ENCODE measurements at regions not wholly inside any gene's neighbourhood (a gene's known extent, or its start where the extent isn't known, plus 50 kb on each side); places are given as distances from the start of the nearest gene placed in this dataset.

DNA sequence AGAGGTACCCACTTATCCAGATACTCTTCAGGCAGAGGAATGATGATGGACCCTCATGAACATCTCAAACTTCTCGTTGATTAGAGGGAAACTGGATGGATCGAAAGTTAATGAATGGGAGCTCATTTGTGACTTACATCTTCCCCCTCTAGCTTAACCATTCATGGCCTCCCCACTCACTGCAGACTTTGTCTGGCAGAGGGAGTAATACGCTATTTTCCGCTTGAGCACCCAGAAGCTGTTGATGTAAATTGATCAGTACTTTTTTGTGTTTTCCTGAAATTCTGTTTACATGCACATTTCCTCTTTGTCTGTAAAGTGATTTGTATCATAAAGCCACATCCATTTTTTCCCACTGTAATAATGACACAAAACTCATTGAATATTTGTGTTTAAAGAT, 239.1 kb upstream of the RBFOX1 start:
- H3K27me3 Mint-ChIP-seq (ENCODE audit: low read depth) = peaks cover 29% of the 10 kb centered on the region

DNA sequence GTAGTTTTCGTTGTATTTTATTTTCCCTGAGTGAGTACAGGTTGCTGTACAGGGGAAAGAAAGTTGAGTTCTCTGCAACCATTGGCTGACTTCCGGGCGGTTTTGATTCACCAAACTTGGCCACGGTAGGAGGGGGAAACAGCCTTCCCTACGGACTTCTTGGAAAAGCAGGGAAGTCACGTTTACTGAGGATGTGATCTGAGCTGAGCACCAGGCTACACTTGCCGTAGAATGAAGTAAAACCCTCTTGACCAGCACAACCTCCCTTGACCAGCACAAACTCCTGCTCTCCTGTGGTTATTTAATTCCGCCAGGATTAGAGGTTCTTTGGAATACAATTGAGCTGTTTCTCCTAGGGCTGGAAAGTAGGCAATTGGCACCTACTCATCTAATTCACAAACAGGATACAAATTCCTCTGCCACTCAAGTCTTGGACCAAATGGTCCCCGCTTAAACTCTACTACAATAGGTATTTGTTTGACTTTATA, 242.0 kb upstream of the RBFOX1 start:
- Mint-ChIP-seq H3K4me3 (no peak overlapping the region), H3K4me1 (no peaks in the 10 kb centered on the region), H3K36me3 (no peaks in the 10 kb centered on the region), H3K27me3 (ENCODE audit: low read depth) (peaks cover 51% of the 10 kb centered on the region), H3K27ac (no peak overlapping the region), H3K9me3 (no peaks in the 10 kb centered on the region)
- no peak for TF ChIP-seq CTCF (IDR thresholded peaks at IDR 0.05; ENCODE audit: unreplicated experiment)
- DNase-seq (ENCODE audit: low spot score in 2 of 2, unreplicated experiment in 2 of 2) = no peak

More for the DNA sequence above, 239.1 kb upstream of the RBFOX1 start:
- TF ChIP-seq CTCF (IDR thresholded peaks at IDR 0.05; ENCODE audit: unreplicated experiment) = no peak
- Mint-ChIP-seq H3K9me3 (no peaks in the 10 kb centered on the region), H3K4me1 (no peaks in the 10 kb centered on the region), H3K27ac (no peak overlapping the region), H3K36me3 (no peaks in the 10 kb centered on the region), H3K4me3 (no peak overlapping the region)
- DNase-seq (ENCODE audit: low spot score in 2 of 2, unreplicated experiment in 2 of 2) = no peak

DNA sequence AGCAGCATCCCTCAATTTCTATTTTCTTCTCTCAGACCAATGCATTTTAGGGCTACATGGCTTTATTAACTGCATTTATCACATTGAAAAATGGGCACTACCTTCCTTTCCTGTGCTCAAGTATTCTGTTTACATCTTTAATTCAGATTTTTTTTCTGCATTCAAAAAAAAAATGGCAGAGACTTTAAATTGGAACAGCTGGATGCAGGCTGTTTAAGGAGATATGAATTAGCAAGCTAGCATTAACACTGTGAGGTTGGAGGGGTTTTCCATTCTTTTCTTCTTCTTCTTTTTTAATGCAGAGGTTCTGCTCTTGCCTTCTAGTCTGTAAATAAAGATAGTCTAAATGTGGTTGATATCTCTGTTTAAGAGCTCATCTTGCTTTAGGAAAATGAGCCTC, 242.9 kb upstream of the RBFOX1 start:
- Mint-ChIP-seq H3K27me3 (ENCODE audit: low read depth) (peaks cover 60% of the 10 kb centered on the region), H3K27ac (no peak overlapping the region), H3K9me3 (no peaks in the 10 kb centered on the region), H3K4me1 (no peaks in the 10 kb centered on the region), H3K36me3 (no peaks in the 10 kb centered on the region), H3K4me3 (no peak overlapping the region)
- DNase-seq (ENCODE audit: low spot score in 2 of 2, unreplicated experiment in 2 of 2) = no peak
- TF ChIP-seq CTCF (IDR thresholded peaks at IDR 0.05; ENCODE audit: unreplicated experiment) = no peak

GRCh38 chr16:7088711-7089110, 243.9 kb upstream of the RBFOX1 start:
- TF ChIP-seq CTCF (IDR thresholded peaks at IDR 0.05; ENCODE audit: unreplicated experiment) = no peak
- no peak for DNase-seq (ENCODE audit: low spot score in 2 of 2, unreplicated experiment in 2 of 2)
- Mint-ChIP-seq H3K27me3 (ENCODE audit: low read depth) (peaks cover 66% of the 10 kb centered on the region), H3K9me3 (no peaks in the 10 kb centered on the region), H3K4me1 (no peaks in the 10 kb centered on the region), H3K27ac (no peak overlapping the region), H3K36me3 (no peaks in the 10 kb centered on the region), H3K4me3 (no peak overlapping the region)

- DNase-seq (ENCODE audit: low spot score in 2 of 2, unreplicated experiment in 2 of 2) = peak; percentile 22 to 43
- Mint-ChIP-seq H3K9me3 (no peaks in the 10 kb centered on the region), H3K4me1 (no peaks in the 10 kb centered on the region), H3K4me3 (no peak overlapping the region), H3K36me3 (no peaks in the 10 kb centered on the region), H3K27ac (no peak overlapping the region), H3K27me3 (ENCODE audit: low read depth) (peaks cover 62% of the 10 kb centered on the region)
- no peak for TF ChIP-seq CTCF (IDR thresholded peaks at IDR 0.05; ENCODE audit: unreplicated experiment)
These were observed 245.6 kb upstream of the RBFOX1 start for GRCh38 chr16:7086822-7087616.
